ENCODE measurements at regions not wholly inside any gene's neighbourhood (a gene's known extent, or its start where the extent isn't known, plus 50 kb on each side); places are given as distances from the start of the nearest gene placed in this dataset.

DNA sequence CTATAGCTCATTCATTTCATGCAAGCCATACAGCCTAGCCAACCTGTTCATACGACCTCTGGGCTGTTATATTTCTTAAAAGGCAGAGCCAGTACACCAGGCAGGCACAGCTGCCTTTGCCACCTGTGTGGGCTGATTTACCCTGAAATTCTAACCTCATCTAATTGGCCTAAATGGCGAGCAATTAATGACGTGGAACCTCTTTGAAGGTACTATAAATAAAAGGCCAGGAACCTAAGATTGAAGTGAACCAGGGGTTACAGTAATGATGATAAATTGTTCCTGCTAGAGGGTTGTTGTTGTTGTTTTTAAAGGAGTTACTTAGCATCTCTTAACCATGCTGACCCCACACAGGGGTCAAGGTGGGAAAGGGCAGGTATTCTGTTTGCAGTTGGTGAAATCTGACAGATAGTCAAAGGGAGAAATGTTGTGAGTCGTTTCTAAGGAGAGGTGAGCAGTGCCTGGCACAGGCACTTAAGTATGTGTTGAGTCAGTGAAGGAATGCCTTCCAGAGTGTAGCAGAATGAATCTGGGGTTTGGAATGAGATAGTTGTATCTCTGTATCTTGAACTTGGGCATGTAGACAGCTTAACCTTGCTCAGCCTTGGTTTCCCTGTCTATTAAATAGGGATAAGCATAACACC lies 213.5 kb upstream of the NAV2 start:
- H3K4me3 Mint-ChIP-seq: no peak overlapping the region
- H3K27me3 Mint-ChIP-seq (ENCODE audit: low read depth): peaks cover 6% of the 10 kb centered on the region
- no peaks in the 10 kb centered on the region for H3K4me1 Mint-ChIP-seq (ENCODE audit: low read depth)
- no peaks in the 10 kb centered on the region for H3K36me3 Mint-ChIP-seq (ENCODE audit: insufficient read depth)
- DNase-seq (no peak), ATAC-seq (no peak)
- H3K9me3 Mint-ChIP-seq: no peaks in the 10 kb centered on the region

GRCh38 chr11:19493446-19494213 lies 219.0 kb upstream of the NAV2 start:
- Mint-ChIP-seq H3K36me3 (ENCODE audit: insufficient read depth) (no peaks in the 10 kb centered on the region), H3K27me3 (ENCODE audit: low read depth) (peaks cover 19% of the 10 kb centered on the region), H3K9me3 (no peaks in the 10 kb centered on the region), H3K4me3 (no peak overlapping the region), H3K4me1 (ENCODE audit: low read depth) (no peaks in the 10 kb centered on the region)
- DNase-seq (no peak), ATAC-seq (no peak)

- Mint-ChIP-seq H3K4me1 (ENCODE audit: low read depth) (no peaks in the 10 kb centered on the region), H3K4me3 (no peak overlapping the region), H3K36me3 (ENCODE audit: insufficient read depth) (no peaks in the 10 kb centered on the region), H3K9me3 (no peaks in the 10 kb centered on the region), H3K27me3 (ENCODE audit: low read depth) (peaks cover 11% of the 10 kb centered on the region)
- no peak for DNase-seq
- ATAC-seq: no peak
Measured at GRCh38 chr11:19482319-19483100, 230.1 kb upstream of the NAV2 start.

DNA sequence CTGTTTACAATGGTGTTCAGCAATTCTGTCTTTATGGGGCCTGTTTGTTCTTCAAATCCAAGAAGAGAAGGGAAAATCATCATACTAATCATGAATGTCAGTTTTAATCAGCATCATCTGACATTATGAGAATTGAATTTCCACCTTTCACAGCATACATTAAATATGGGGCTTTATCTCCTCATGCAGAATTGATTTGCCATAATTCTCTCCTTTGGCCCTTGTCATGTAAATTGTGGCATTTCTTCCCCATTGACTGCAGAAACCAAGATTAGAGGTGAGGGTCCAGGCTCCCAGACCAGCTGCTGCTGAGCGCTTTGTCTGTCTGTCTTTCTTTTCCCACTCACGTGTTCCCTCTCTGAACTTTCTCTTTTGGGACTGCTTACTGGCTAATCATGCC lies 232.1 kb upstream of the NAV2 start:
- Mint-ChIP-seq H3K27me3 (ENCODE audit: low read depth) (peaks cover 11% of the 10 kb centered on the region), H3K36me3 (ENCODE audit: insufficient read depth) (no peaks in the 10 kb centered on the region), H3K4me1 (ENCODE audit: low read depth) (no peaks in the 10 kb centered on the region), H3K9me3 (no peaks in the 10 kb centered on the region), H3K4me3 (no peak overlapping the region)
- ATAC-seq (no peak), DNase-seq (no peak)

DNA sequence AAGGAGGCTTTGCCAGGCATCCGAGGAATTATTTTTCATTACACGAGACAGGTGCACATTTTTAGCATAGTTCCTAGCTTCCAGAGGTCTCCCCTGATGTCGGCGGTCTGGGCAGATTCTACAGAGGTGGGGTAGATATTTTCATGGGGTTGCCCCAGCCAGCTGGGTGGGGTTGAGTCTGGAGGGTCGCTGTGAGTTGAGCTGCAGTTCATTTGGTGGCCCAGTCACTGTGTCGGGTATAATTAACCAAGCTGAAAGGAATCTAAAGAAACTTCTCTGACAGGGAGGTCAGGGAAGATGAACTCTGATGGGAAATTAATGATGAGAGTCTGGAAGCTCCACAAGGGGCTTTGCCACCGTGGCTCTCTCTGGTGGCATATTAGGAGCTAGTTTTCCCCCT lies 233.7 kb upstream of the NAV2 start:
- ATAC-seq: no peak
- H3K27me3 Mint-ChIP-seq (ENCODE audit: low read depth): peaks cover 11% of the 10 kb centered on the region
- H3K36me3 Mint-ChIP-seq (ENCODE audit: insufficient read depth): no peaks in the 10 kb centered on the region
- no peak overlapping the region for H3K4me3 Mint-ChIP-seq
- no peak for DNase-seq
- no peaks in the 10 kb centered on the region for H3K4me1 Mint-ChIP-seq (ENCODE audit: low read depth)
- no peaks in the 10 kb centered on the region for H3K9me3 Mint-ChIP-seq

GRCh38 chr11:19474954-19475721 lies 234.4 kb upstream of the E2F8 start:
- DNase-seq (no peak), ATAC-seq (no peak)
- H3K4me1 Mint-ChIP-seq (ENCODE audit: low read depth): no peaks in the 10 kb centered on the region
- peaks cover 4% of the 10 kb centered on the region for H3K27me3 Mint-ChIP-seq (ENCODE audit: low read depth)
- H3K9me3 Mint-ChIP-seq: no peaks in the 10 kb centered on the region
- H3K4me3 Mint-ChIP-seq: no peak overlapping the region
- no peaks in the 10 kb centered on the region for H3K36me3 Mint-ChIP-seq (ENCODE audit: insufficient read depth)

GRCh38 chr11:19474211-19474610 lies 233.5 kb upstream of the E2F8 start:
- Mint-ChIP-seq H3K27me3 (ENCODE audit: low read depth) (peaks cover 4% of the 10 kb centered on the region), H3K4me3 (no peak overlapping the region), H3K4me1 (ENCODE audit: low read depth) (no peaks in the 10 kb centered on the region), H3K9me3 (no peaks in the 10 kb centered on the region), H3K36me3 (ENCODE audit: insufficient read depth) (no peaks in the 10 kb centered on the region)
- DNase-seq (no peak), ATAC-seq (no peak)

- no peaks in the 10 kb centered on the region for H3K27me3 Mint-ChIP-seq (ENCODE audit: low read depth)
- H3K9me3 Mint-ChIP-seq: no peaks in the 10 kb centered on the region
- H3K4me3 Mint-ChIP-seq: no peak overlapping the region
- ATAC-seq (no peak), DNase-seq (no peak)
- no peaks in the 10 kb centered on the region for H3K4me1 Mint-ChIP-seq (ENCODE audit: low read depth)
- H3K36me3 Mint-ChIP-seq (ENCODE audit: insufficient read depth): no peaks in the 10 kb centered on the region
Measured at GRCh38 chr11:19472679-19473078, 231.9 kb upstream of the E2F8 start.

- no peaks in the 10 kb centered on the region for H3K4me1 Mint-ChIP-seq (ENCODE audit: low read depth)
- H3K27me3 Mint-ChIP-seq (ENCODE audit: low read depth): peaks cover 5% of the 10 kb centered on the region
Measured at GRCh38 chr11:19467904-19468303, 227.2 kb upstream of the E2F8 start.

GRCh38 chr11:19466314-19466713 lies 225.6 kb upstream of the E2F8 start:
- Mint-ChIP-seq H3K27me3 (ENCODE audit: low read depth) (peaks cover 5% of the 10 kb centered on the region), H3K9me3 (no peaks in the 10 kb centered on the region), H3K4me1 (ENCODE audit: low read depth) (no peaks in the 10 kb centered on the region), H3K4me3 (no peak overlapping the region), H3K36me3 (ENCODE audit: insufficient read depth) (no peaks in the 10 kb centered on the region)
- ATAC-seq (no peak), DNase-seq (no peak)

More at GRCh38 chr11:19467904-19468303, 227.2 kb upstream of the E2F8 start:
- ATAC-seq: no peak
- DNase-seq: no peak
- Mint-ChIP-seq H3K36me3 (ENCODE audit: insufficient read depth) (no peaks in the 10 kb centered on the region), H3K4me3 (no peak overlapping the region), H3K9me3 (no peaks in the 10 kb centered on the region)

DNA sequence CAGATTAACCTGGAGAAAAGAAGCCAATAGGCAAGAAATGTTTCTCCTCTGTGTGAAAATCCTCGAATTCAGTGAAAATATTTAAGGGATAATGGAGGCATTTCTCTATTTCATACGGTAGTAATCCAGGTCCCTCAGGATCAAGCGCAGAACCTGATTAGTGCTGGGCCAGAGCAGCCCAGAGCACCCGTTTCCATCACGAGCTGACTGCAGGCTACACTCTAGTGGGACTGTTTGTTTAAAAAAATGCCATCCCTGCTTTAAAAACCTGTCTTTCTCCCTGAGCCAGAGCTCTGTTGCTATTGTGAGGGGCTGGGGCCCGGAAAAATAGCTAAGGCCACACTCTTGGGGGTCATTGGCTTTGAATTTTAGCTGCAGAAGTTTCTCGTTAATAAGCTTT lies 223.2 kb upstream of the E2F8 start:
- ATAC-seq (no peak), DNase-seq (no peak)
- Mint-ChIP-seq H3K36me3 (ENCODE audit: insufficient read depth) (no peaks in the 10 kb centered on the region), H3K4me3 (no peak overlapping the region), H3K9me3 (no peaks in the 10 kb centered on the region), H3K27me3 (ENCODE audit: low read depth) (peaks cover 5% of the 10 kb centered on the region), H3K4me1 (ENCODE audit: low read depth) (no peaks in the 10 kb centered on the region)

DNA sequence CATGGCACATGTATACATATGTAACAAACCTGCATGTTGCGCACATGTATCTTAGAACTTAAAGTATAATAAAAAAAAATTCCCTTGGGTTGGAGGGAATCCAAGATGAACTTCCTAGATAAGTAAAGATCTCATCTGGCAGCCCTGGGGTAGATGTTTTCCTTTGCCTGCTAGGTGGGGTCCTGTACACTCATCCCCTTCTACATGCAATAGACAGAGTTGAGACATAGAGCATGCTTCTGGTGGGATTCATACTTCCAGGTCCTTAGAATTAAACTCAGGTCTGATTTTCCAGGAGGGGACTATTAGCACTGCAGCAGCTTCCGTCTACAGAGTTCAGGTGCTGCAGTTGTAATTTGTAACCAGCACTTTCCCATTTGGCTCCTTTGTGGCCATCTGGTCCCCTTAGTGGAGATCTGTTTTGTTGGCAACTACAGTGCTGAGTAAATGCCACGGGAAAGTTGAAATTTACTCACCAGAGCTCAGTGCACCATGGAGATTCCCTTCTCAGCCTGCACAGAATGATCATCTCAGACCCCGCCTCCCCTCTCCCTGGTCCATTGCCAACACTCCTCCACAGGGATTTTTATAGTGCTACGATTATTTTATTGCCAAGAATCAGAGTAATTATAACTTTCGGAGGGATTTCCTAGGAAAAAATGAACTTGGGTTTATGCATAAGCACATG lies 220.1 kb upstream of the E2F8 start:
- Mint-ChIP-seq H3K4me1 (ENCODE audit: low read depth) (no peaks in the 10 kb centered on the region), H3K4me3 (no peak overlapping the region), H3K9me3 (no peaks in the 10 kb centered on the region), H3K36me3 (ENCODE audit: insufficient read depth) (no peaks in the 10 kb centered on the region), H3K27me3 (ENCODE audit: low read depth) (peaks cover 11% of the 10 kb centered on the region)
- ATAC-seq (no peak), DNase-seq (no peak)

DNA sequence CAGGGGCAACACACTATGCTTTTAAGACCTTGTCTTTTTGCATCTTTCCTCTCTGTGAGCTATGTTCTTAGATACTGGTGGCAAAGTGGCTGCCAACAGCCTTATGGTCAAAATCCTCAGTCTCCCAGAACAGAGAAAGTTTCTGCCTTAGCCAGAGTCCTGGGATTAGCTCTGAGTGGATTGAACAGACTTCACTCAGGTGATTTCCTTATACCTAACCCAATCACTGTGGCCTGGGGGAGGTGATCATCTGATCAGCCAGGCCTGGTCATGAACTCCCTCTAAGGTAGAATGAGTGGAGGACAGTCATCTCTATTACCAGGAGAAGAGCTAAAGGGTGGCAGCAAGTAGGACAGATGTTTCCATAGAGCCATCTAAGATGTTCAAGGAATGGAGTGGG lies 218.5 kb upstream of the E2F8 start:
- no peak overlapping the region for H3K4me3 Mint-ChIP-seq
- no peak for ATAC-seq
- no peak for DNase-seq
- no peaks in the 10 kb centered on the region for H3K9me3 Mint-ChIP-seq
- peaks cover 11% of the 10 kb centered on the region for H3K27me3 Mint-ChIP-seq (ENCODE audit: low read depth)
- H3K36me3 Mint-ChIP-seq (ENCODE audit: insufficient read depth): no peaks in the 10 kb centered on the region
- no peaks in the 10 kb centered on the region for H3K4me1 Mint-ChIP-seq (ENCODE audit: low read depth)

GRCh38 chr11:19458721-19459120 lies 218.0 kb upstream of the E2F8 start:
- ATAC-seq (no peak), DNase-seq (no peak)
- Mint-ChIP-seq H3K36me3 (ENCODE audit: insufficient read depth) (no peaks in the 10 kb centered on the region), H3K4me3 (no peak overlapping the region), H3K4me1 (ENCODE audit: low read depth) (no peaks in the 10 kb centered on the region), H3K9me3 (no peaks in the 10 kb centered on the region), H3K27me3 (ENCODE audit: low read depth) (peaks cover 11% of the 10 kb centered on the region)
